ENCODE measurements at regions not wholly inside any gene's neighbourhood (a gene's known extent, or its start where the extent isn't known, plus 50 kb on each side); places are given as distances from the start of the nearest gene placed in this dataset.

DNA sequence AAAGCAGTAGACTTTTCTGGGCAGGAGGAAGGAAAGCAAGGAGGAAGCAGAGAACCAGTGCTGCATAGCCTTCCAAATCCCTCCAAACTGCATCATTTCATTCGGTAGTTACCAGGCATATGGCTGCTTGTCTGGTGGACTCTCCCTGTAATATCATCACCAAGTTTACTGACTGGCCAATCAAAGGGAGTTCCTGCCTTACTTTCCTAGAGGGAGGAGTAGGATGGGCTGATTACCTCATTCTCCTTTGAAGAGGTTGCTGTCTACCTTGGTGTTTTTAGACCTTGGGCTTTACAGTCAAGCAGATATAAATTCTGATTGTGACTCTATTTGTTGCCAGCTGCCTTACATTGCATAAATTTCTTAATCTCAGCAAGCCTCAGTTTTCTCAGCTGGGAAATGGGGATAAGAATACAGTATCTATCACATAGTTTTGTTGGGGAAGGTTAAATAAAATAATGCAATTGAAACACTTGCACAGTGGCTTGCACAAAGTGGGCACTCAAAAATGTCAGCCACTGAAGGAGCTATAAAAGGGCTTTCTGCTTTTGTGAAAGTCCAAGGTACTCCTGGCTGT lies 297.3 kb upstream of the PROX1 start:
- TF ChIP-seq, protein P1, sequence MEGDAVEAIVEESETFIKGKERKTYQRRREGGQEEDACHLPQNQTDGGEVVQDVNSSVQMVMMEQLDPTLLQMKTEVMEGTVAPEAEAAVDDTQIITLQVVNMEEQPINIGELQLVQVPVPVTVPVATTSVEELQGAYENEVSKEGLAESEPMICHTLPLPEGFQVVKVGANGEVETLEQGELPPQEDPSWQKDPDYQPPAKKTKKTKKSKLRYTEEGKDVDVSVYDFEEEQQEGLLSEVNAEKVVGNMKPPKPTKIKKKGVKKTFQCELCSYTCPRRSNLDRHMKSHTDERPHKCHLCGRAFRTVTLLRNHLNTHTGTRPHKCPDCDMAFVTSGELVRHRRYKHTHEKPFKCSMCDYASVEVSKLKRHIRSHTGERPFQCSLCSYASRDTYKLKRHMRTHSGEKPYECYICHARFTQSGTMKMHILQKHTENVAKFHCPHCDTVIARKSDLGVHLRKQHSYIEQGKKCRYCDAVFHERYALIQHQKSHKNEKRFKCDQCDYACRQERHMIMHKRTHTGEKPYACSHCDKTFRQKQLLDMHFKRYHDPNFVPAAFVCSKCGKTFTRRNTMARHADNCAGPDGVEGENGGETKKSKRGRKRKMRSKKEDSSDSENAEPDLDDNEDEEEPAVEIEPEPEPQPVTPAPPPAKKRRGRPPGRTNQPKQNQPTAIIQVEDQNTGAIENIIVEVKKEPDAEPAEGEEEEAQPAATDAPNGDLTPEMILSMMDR (IDR thresholded peaks at IDR 0.05; ENCODE audit: insufficient read depth, low read depth, low read length), result no peak
- no peak for TF ChIP-seq EZH2 (IDR thresholded peaks at IDR 0.05; ENCODE audit: insufficient read depth, low read length)
